IPS-18a (cell line): ENCODE measurements at regions not wholly inside any gene's neighbourhood (a gene's known extent, or its start where the extent isn't known, plus 50 kb on each side); places are given as distances from the start of the nearest gene placed in this dataset.

Source experiments
- H3K27ac ChIP-seq: one replicate; pipeline ENCODE4 v1.5.1; 2013; ENCODE audit warnings: low read length
- H3K27me3 ChIP-seq: one replicate; pipeline ENCODE4 v1.6.1; 2013; ENCODE audit warnings: mild to moderate bottlenecking, low read length; ENCODE audit not compliant: control insufficient read depth, insufficient read depth
- H3K36me3 ChIP-seq: one replicate; pipeline ENCODE4 v1.6.1; 2013; ENCODE audit warnings: low read depth, low read length; ENCODE audit not compliant: control insufficient read depth
- H3K4me1 ChIP-seq: one replicate; pipeline ENCODE4 v1.6.1; 2013; ENCODE audit warnings: low read depth, low read length; ENCODE audit not compliant: control insufficient read depth
- H3K4me3 ChIP-seq: one replicate; pipeline ENCODE4 v1.5.1; 2013; ENCODE audit warnings: low read length
- H3K9ac ChIP-seq: one replicate; pipeline ENCODE4 v1.6.1; 2013; ENCODE audit warnings: mild to moderate bottlenecking, low read length, moderate library complexity
- H3K9me3 ChIP-seq: one replicate; pipeline ENCODE4 v1.6.1; 2013; ENCODE audit warnings: low read depth, low read length; ENCODE audit not compliant: control insufficient read depth

DNA sequence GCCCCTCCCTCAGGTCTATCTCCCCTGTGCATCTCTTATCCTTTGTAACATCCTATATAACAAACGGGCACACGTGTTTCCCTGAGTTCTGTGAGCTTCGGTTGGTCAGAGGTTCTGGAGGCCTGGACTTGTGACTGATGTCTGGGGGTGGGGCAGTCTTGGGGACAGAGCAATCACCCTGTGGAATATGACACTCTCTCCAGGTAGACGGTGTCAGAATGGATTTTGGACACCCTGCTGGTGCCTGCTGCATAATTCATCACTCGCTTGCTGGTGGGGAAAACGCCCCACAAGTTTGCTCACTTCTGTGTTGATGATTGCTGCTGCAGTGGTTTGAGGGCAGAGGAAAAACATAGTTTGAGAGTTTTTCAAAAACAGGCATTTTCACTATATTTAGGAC lies 223.2 kb downstream of the UQCRFS1 start:
- H3K4me1 ChIP-seq: peaks cover 8% of the 10 kb centered on the region
- no peaks in the 10 kb centered on the region for H3K36me3 ChIP-seq
- no peak overlapping the region for H3K27ac ChIP-seq
- H3K4me3 ChIP-seq: no peak overlapping the region
- H3K9ac ChIP-seq: no peak overlapping the region
- H3K27me3 ChIP-seq: no peaks in the 10 kb centered on the region
- H3K9me3 ChIP-seq: peaks cover 5% of the 10 kb centered on the region

GRCh38 chr19:28988066-28988465 lies 224.9 kb downstream of the UQCRFS1 start:
- no peak overlapping the region for H3K9ac ChIP-seq
- no peaks in the 10 kb centered on the region for H3K27me3 ChIP-seq
- no peaks in the 10 kb centered on the region for H3K9me3 ChIP-seq
- peaks cover 8% of the 10 kb centered on the region for H3K4me1 ChIP-seq
- no peaks in the 10 kb centered on the region for H3K36me3 ChIP-seq
- H3K4me3 ChIP-seq: no peak overlapping the region
- H3K27ac ChIP-seq: no peak overlapping the region

- H3K9me3 ChIP-seq: no peaks in the 10 kb centered on the region
- H3K27me3 ChIP-seq: no peaks in the 10 kb centered on the region
- H3K27ac ChIP-seq: no peak overlapping the region
- no peak overlapping the region for H3K4me3 ChIP-seq
- no peaks in the 10 kb centered on the region for H3K36me3 ChIP-seq
- H3K4me1 ChIP-seq: peaks cover 8% of the 10 kb centered on the region
- H3K9ac ChIP-seq: no peak overlapping the region
These were observed 225.8 kb downstream of the UQCRFS1 start for GRCh38 chr19:28987177-28987576.

DNA sequence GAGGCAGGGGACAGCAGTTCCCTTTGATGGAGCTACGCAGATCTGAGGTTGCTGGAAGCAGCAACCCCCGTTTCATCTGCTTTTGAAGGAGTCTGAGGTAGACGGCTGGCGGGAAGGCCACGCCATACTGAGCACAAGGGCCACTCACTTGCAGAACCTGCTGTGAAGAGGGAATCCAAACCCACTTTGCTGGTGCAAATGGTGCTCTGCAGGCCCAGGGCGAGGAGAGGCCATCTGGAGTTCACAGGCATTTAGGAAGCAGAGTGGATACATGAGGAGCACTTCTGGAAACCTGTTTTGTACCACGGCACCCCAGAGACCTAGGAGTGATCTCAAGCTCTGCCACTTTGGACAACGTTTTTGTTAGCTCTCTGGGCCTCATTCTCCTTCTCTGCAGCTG lies 227.8 kb downstream of the UQCRFS1 start:
- H3K4me3 ChIP-seq: no peak overlapping the region

GRCh38 chr19:28984315-28984714 lies 228.6 kb downstream of the UQCRFS1 start:
- Histone ChIP-seq H3K27me3 (no peaks in the 10 kb centered on the region), H3K9me3 (no peaks in the 10 kb centered on the region), H3K9ac (no peak overlapping the region), H3K36me3 (no peaks in the 10 kb centered on the region), H3K27ac (no peak overlapping the region), H3K4me1 (peaks cover 8% of the 10 kb centered on the region), H3K4me3 (no peak overlapping the region)

More for the DNA sequence above, 227.8 kb downstream of the UQCRFS1 start:
- H3K36me3 ChIP-seq: no peaks in the 10 kb centered on the region
- no peaks in the 10 kb centered on the region for H3K9me3 ChIP-seq
- H3K4me1 ChIP-seq: peaks cover 12% of the 10 kb centered on the region
- H3K27ac ChIP-seq: no peak overlapping the region
- H3K9ac ChIP-seq: no peak overlapping the region
- H3K27me3 ChIP-seq: no peaks in the 10 kb centered on the region

DNA sequence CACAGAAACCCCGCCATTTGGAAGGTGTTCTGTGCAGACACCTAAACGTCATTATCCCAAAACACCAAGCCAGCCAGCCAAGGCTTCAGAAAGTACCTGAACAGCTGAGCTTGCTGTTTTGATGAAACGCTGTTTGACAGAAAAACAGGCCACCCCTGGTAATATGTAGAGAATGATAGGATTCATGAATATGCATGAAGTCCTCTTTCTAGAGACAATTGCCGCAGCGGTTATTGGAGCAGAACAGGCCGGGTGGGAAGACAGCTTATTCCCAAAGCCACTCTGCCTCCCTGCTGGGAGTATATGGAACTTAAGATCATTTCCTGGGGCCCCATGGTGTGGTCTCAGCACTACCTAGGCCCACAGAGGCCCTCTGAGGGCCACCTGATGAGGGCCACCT lies 229.5 kb downstream of the UQCRFS1 start:
- H3K27me3 ChIP-seq: no peaks in the 10 kb centered on the region
- H3K36me3 ChIP-seq: no peaks in the 10 kb centered on the region
- no peak overlapping the region for H3K27ac ChIP-seq
- H3K9me3 ChIP-seq: no peaks in the 10 kb centered on the region
- peaks cover 5% of the 10 kb centered on the region for H3K4me1 ChIP-seq
- no peak overlapping the region for H3K4me3 ChIP-seq
- H3K9ac ChIP-seq: no peak overlapping the region

DNA sequence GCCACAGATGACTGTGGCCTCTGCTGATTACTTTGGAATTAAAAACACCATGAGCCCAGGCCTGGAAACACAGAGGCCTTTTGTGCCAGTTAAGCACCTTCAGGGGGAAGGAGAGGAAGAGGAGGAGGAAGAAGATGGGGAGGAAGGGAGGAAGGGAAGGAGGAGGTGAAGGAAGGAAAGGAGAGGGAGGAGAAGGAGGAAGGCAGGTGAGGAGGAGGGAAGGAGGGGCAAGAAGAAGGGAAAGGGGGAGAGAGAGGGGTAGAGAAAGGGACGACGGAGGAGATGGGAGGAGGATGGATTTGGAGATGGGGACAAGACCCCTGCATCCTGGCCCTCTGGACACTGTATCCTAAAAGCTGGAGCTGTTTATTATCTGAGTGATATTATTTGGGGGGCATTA lies 231.0 kb downstream of the UQCRFS1 start:
- no peaks in the 10 kb centered on the region for H3K9me3 ChIP-seq
- no peak overlapping the region for H3K27ac ChIP-seq
- H3K36me3 ChIP-seq: no peaks in the 10 kb centered on the region
- peaks cover 4% of the 10 kb centered on the region for H3K4me1 ChIP-seq
- H3K9ac ChIP-seq: no peak overlapping the region
- no peak overlapping the region for H3K4me3 ChIP-seq
- no peaks in the 10 kb centered on the region for H3K27me3 ChIP-seq

- no peak overlapping the region for H3K27ac ChIP-seq
- no peaks in the 10 kb centered on the region for H3K27me3 ChIP-seq
- no peaks in the 10 kb centered on the region for H3K9me3 ChIP-seq
- peaks cover 4% of the 10 kb centered on the region for H3K4me1 ChIP-seq
- no peak overlapping the region for H3K9ac ChIP-seq
- no peak overlapping the region for H3K4me3 ChIP-seq
- H3K36me3 ChIP-seq: no peaks in the 10 kb centered on the region
These were observed 231.4 kb downstream of the UQCRFS1 start for GRCh38 chr19:28981518-28981917.

DNA sequence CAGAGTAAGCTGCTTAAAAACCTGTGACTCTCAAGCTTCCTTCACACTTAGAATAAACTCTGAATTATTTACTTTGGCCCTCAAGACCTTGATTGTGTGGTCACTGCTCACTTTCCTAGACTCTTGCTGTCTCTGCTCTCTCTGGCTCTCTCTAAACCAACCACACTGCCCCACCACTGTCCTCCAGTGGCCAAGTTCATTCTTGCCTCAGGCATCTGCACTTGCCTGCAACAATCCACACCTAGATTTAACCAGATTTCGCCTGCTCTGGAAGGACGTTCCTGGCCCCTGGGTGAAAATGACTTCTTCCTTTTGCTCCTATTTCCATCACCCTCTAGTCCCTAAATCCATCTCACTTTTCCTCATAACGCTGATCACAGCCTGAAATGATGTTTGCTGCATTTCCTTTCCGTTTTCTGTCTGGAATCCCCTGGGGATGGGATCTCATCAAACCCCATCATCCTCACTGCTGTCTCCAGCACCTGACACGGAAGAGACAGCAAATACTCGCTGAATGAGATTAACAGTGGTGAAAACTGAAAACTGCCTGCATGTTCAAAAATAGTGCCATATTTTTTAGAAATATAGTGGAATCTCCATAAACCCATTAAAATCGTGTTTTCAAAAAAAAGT lies 232.6 kb downstream of the UQCRFS1 start:
- H3K36me3 ChIP-seq: no peaks in the 10 kb centered on the region
- peaks cover 4% of the 10 kb centered on the region for H3K4me1 ChIP-seq
- no peaks in the 10 kb centered on the region for H3K9me3 ChIP-seq
- no peak overlapping the region for H3K4me3 ChIP-seq
- H3K27ac ChIP-seq: no peak overlapping the region
- no peak overlapping the region for H3K9ac ChIP-seq
- H3K27me3 ChIP-seq: no peaks in the 10 kb centered on the region

- Histone ChIP-seq H3K9me3 (no peaks in the 10 kb centered on the region), H3K4me3 (no peak overlapping the region), H3K27me3 (no peaks in the 10 kb centered on the region), H3K9ac (no peak overlapping the region), H3K36me3 (no peaks in the 10 kb centered on the region), H3K4me1 (peaks cover 4% of the 10 kb centered on the region), H3K27ac (no peak overlapping the region)
These were observed 235.1 kb downstream of the UQCRFS1 start for GRCh38 chr19:28977826-28978225.

DNA sequence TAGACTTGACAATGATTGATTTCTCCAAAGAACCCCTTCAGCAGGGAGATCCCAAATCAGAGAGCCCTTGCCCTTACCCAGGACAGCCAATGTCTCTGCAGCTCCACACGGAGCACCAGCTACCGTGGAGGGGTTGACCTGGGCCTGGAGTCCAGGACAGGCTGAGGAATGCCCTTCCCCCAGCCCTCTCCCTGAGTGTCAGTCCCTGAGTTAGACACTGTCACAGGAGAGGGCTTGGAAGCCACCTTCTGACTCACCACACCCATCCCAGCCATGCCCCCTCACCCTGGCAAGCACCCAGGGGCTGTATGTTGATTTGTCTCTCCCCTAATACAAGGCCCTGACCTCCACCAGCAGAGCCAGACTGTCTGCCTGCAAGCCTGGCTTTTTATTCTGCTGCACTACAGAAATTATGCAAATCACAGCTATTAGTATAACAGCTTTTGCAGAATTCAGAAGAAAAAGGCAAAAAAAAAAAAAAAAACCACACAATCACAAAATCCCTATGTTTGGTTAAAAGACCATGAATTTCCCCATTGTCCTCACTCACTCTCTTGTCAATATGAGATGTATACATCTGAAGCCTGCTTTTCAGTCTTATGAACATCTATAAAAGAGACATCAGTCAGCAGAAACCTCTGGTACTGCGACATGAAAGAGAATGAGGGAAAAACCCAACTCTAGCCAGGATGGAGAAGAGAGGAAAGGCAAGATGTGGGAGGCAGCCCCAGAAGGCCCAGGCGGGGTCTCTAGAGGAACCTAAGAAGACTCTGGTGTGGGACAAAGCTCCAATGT lies 240.7 kb downstream of the UQCRFS1 start:
- H3K9ac ChIP-seq: no peak overlapping the region
- no peak overlapping the region for H3K27ac ChIP-seq
- H3K4me3 ChIP-seq: no peak overlapping the region
- no peaks in the 10 kb centered on the region for H3K27me3 ChIP-seq
- H3K36me3 ChIP-seq: no peaks in the 10 kb centered on the region
- no peaks in the 10 kb centered on the region for H3K4me1 ChIP-seq
- H3K9me3 ChIP-seq: no peaks in the 10 kb centered on the region

GRCh38 chr19:28971513-28971912 lies 241.4 kb downstream of the UQCRFS1 start:
- H3K36me3 ChIP-seq: no peaks in the 10 kb centered on the region
- no peak overlapping the region for H3K27ac ChIP-seq
- H3K4me1 ChIP-seq: no peaks in the 10 kb centered on the region
- no peaks in the 10 kb centered on the region for H3K27me3 ChIP-seq
- no peaks in the 10 kb centered on the region for H3K9me3 ChIP-seq
- H3K9ac ChIP-seq: no peak overlapping the region
- no peak overlapping the region for H3K4me3 ChIP-seq
